Spinal cord (tissue), 9 donors: ENCODE measurements at regions not wholly inside any gene's neighbourhood (a gene's known extent, or its start where the extent isn't known, plus 50 kb on each side); places are given as distances from the start of the nearest gene placed in this dataset.

Source experiments
- DNase-seq, 6 donors: peaks; one replicate each; pipeline versions ENCODE4 v3.0.0 to v3.0.0-alpha.2; 2013 to 2015; ENCODE audit warnings: low spot score in 6 of 6, low read depth in 4 of 6
- H3K27ac ChIP-seq: one replicate; pipeline ENCODE4 v1.5.1; 2013; ENCODE audit warnings: low read depth, low read length, control low read depth
- H3K27me3 ChIP-seq: one replicate; pipeline ENCODE4 v1.6.1; 2013; ENCODE audit warnings: low read length; ENCODE audit not compliant: control insufficient read depth, insufficient read depth
- H3K36me3 ChIP-seq: one replicate; pipeline ENCODE4 v1.6.1; 2013; ENCODE audit warnings: low read length; ENCODE audit not compliant: control insufficient read depth, insufficient read depth
- H3K4me1 ChIP-seq: one replicate; pipeline ENCODE4 v1.6.1; 2013; ENCODE audit warnings: low read length; ENCODE audit not compliant: control insufficient read depth, insufficient read depth
- H3K4me3 ChIP-seq: one replicate; pipeline ENCODE4 v1.5.1; 2013; ENCODE audit warnings: low read depth, low read length, control low read depth
- H3K9me3 ChIP-seq: one replicate; pipeline ENCODE4 v1.6.1; 2013; ENCODE audit warnings: low read length; ENCODE audit not compliant: control insufficient read depth, insufficient read depth
- WGBS: methylation state at CpG from one replicate; pipeline ENCODE4 v1.1.5; 2013; ENCODE audit warnings: missing lambda C conversion rate; ENCODE audit not compliant: insufficient coverage; 5-methylcytosine and 5-hydroxymethylcytosine counted together
- donor health status: healthy.

DNA sequence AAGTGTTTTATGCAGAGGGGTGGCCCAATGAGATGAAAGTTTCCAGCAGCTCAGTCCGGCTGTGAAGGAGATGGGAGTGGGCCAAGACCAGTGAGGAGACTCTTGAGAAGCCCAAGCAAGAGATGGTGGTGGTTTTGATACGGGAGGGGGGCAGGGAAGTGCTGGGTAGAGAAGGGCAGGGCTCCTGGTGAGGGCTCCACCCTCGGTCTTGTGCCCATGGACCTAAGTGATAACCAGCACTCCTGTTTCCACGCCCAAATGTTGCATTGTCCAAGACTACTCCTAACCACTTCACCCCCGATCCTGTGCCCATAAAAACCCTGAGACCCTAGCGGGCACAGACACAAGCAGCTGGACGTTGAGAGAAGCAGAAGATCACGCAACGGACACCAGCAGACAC is 140.9 kb downstream of the MIS18A start:
- WGBS: 95% methylated on average over 9 of the region's 9 CpGs
- DNase-seq: no peak
- Histone ChIP-seq H3K27ac (no peak overlapping the region), H3K36me3 (no peaks in the 10 kb centered on the region), H3K4me3 (no peak overlapping the region), H3K4me1 (peaks cover 13% of the 10 kb centered on the region), H3K9me3 (no peaks in the 10 kb centered on the region), H3K27me3 (peaks cover 2% of the 10 kb centered on the region)

- H3K27ac ChIP-seq: no peak overlapping the region
- H3K27me3 ChIP-seq: peaks cover 2% of the 10 kb centered on the region
- DNase-seq: no peak
- no peaks in the 10 kb centered on the region for H3K36me3 ChIP-seq
- WGBS: 50% methylated on average over 2 of the region's 2 CpGs
- H3K9me3 ChIP-seq: no peaks in the 10 kb centered on the region
- no peak overlapping the region for H3K4me3 ChIP-seq
- H3K4me1 ChIP-seq: peaks cover 13% of the 10 kb centered on the region
These were observed 141.6 kb downstream of the MIS18A start for GRCh38 chr21:32137266-32137665.

GRCh38 chr21:32136546-32136945 is 142.3 kb downstream of the MIS18A start:
- no peak for DNase-seq
- Histone ChIP-seq H3K36me3 (no peaks in the 10 kb centered on the region), H3K27me3 (peaks cover 2% of the 10 kb centered on the region), H3K4me1 (peaks cover 13% of the 10 kb centered on the region), H3K9me3 (no peaks in the 10 kb centered on the region), H3K27ac (no peak overlapping the region), H3K4me3 (no peak overlapping the region)
- WGBS: 62% methylated on average over 4 of the region's 7 CpGs

DNA sequence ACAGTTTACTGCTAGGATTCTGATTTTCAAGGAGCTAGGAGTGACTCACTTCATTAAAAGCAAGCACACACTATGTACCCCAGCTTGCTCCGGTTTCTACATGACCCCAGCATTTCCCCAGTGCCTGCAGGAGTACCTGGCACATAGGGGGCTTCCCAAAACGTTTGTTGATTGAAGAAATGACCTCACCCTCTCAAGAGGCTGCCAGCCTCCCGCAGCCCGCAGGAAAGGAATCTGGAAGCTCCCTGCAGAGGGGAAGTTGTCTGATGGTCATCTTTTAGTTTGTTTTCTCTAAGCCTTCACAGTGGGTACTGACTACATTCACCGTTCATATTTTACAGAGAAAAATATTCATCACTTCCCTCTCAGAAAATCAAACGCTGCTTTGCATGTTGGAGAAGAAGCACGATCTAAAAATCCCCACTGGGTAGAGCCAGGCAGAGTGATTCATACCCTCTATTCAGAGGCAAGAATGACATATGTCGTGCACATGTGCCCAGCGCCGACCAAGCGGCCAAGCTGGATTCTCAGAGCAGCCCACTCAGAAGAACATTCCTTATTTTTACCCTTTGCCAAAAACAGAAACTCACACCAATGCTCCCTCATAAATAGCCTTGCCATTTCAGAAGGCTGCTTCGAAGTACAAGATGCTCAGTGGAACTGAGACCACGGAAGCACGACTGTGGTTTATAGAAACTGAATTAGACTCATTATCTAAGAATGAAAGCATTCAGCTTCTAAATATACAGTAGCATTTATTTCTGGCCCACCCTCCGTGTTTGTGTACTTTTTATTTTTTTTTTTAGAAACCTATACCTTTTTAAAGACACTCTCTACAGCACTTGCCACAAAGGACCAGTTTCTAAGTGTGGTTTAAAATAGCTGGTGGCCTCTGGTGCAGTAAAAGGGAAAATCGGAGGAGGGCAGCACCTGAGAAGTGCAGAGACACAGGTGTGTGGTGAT is 143.2 kb downstream of the MIS18A start:
- Histone ChIP-seq H3K9me3 (no peaks in the 10 kb centered on the region), H3K36me3 (no peaks in the 10 kb centered on the region), H3K4me1 (peaks cover 13% of the 10 kb centered on the region), H3K27me3 (peaks cover 2% of the 10 kb centered on the region), H3K27ac (no peak overlapping the region), H3K4me3 (no peak overlapping the region)
- WGBS: 27% methylated on average over 8 of the region's 16 CpGs
- peak in 1 of 6 donors; percentile 72 for DNase-seq

DNA sequence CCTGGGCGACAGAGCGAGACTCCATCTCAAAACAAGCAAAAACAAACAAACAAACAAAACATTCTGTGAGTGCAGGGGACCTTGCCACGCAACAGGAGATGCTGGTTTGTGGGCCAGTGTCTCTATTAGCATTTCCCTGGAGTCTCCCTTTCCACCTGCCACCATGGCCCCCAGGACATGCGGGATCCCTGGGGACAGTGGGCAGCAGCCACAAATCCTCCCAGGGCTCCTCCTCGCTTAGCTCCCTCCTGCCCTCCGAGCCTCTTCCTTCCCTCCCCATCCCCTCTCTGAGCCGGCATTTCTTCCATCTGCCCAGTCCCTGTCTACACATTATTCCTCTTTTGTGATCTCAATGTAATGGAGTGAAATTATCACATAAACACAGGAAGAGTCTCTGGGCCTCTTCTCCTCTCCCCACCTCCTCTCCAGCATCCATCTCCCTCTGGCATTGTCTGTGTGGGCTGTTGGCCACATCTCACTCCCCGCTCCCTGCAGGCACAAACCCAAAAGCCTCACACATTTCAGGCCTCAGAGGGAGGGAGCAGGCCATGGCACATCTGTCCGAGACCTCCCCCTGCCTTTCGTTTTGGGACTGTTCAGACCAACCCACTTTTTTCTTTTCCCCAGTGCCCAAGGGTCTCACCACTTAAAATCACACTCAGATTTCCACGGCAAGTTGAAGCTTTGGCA is 144.3 kb downstream of the MIS18A start:
- DNase-seq: no peak
- H3K27me3 ChIP-seq: peaks cover 2% of the 10 kb centered on the region
- H3K27ac ChIP-seq: no peak overlapping the region
- H3K4me1 ChIP-seq: peaks cover 13% of the 10 kb centered on the region
- no peaks in the 10 kb centered on the region for H3K9me3 ChIP-seq
- H3K4me3 ChIP-seq: no peak overlapping the region
- 62% methylated on average over 8 of the region's 11 CpGs for WGBS
- H3K36me3 ChIP-seq: no peaks in the 10 kb centered on the region

DNA sequence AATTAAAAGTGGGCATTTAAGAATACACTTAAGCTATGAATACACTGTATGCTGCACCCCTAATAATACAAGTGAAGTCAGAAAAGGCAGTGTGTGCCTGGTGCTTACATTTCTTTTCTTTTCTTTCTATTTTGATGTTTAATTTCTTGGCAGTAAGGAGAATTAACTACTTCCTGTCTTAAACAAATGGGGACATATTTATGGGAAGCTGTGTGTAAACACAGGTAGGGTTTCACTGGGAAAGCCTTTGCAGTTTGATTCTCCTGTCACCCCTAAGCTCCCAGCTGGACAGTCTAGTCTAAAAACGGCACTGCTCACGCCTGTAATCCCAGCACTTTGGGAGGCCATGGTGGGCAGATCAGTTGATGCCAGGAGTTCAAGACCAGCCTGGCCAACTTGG is 146.0 kb downstream of the MIS18A start:
- no peak for DNase-seq
- Histone ChIP-seq H3K27ac (no peak overlapping the region), H3K9me3 (no peaks in the 10 kb centered on the region), H3K27me3 (peaks cover 2% of the 10 kb centered on the region), H3K4me1 (peaks cover 13% of the 10 kb centered on the region), H3K36me3 (no peaks in the 10 kb centered on the region), H3K4me3 (no peak overlapping the region)
- WGBS: 83% methylated on average over 1 of the region's 2 CpGs

DNA sequence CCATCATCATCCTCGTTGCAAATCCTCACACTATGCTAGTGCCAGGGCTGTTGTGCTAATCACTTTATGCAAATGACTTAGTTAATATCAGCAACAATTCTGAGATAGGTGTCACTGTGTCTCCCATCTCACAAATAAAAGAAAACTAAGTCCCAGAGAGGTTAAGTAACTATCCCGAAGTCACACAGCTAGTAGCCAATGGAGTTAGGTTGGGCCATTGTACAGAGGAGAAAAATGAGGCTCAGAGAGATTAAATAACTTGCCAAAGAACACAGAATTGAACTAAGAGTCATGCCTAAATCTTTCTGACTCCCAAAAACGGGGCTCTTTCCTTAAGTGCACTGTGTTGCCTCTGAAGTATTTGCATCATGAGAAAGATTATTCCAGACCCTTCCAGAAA is 146.4 kb downstream of the MIS18A start:
- Histone ChIP-seq H3K4me1 (peaks cover 13% of the 10 kb centered on the region), H3K4me3 (no peak overlapping the region), H3K9me3 (no peaks in the 10 kb centered on the region), H3K27ac (no peak overlapping the region), H3K36me3 (no peaks in the 10 kb centered on the region), H3K27me3 (peaks cover 2% of the 10 kb centered on the region)
- no CpG with 5 or more reads among the region's 3 CpGs for whole genome bisulfite sequencing
- no peak for DNase-seq

GRCh38 chr21:32131960-32132359 is 146.9 kb downstream of the MIS18A start:
- no peak overlapping the region for H3K4me3 ChIP-seq
- 59% methylated on average over 2 of the region's 5 CpGs for WGBS
- peaks cover 13% of the 10 kb centered on the region for H3K4me1 ChIP-seq
- no peak for DNase-seq
- H3K36me3 ChIP-seq: no peaks in the 10 kb centered on the region
- peaks cover 2% of the 10 kb centered on the region for H3K27me3 ChIP-seq
- no peaks in the 10 kb centered on the region for H3K9me3 ChIP-seq
- H3K27ac ChIP-seq: no peak overlapping the region

- no peaks in the 10 kb centered on the region for H3K9me3 ChIP-seq
- no peak overlapping the region for H3K4me3 ChIP-seq
- H3K4me1 ChIP-seq: peaks cover 13% of the 10 kb centered on the region
- no peak overlapping the region for H3K27ac ChIP-seq
- H3K36me3 ChIP-seq: no peaks in the 10 kb centered on the region
- WGBS: 64% methylated on average over 4 of the region's 7 CpGs
- peaks cover 2% of the 10 kb centered on the region for H3K27me3 ChIP-seq
- DNase-seq: no peak
These were observed 147.7 kb downstream of the MIS18A start for GRCh38 chr21:32131164-32131563.
